ENCODE measurements at regions not wholly inside any gene's neighbourhood (a gene's known extent, or its start where the extent isn't known, plus 50 kb on each side); places are given as distances from the start of the nearest gene placed in this dataset.

DNA sequence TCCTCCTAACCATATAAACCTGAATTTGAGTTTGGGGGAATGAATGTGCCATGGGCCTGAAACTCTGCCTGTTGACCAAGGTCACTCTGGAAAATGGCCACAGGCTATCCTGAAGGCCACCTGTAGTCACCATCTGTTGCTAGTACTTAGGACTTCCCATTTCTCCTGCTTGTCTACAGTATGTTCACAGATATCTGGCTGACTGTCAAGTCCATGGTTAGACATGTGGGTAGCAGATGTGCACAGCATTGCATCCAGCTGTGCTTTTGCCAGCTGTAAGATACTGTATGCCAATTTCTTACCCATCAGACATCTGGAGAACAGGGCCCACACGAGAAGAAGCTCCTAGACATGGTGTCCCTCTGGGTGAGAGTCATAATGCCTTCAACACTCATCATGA, 475.4 kb downstream of the INSC start:
- TF ChIP-seq, protein P1, sequence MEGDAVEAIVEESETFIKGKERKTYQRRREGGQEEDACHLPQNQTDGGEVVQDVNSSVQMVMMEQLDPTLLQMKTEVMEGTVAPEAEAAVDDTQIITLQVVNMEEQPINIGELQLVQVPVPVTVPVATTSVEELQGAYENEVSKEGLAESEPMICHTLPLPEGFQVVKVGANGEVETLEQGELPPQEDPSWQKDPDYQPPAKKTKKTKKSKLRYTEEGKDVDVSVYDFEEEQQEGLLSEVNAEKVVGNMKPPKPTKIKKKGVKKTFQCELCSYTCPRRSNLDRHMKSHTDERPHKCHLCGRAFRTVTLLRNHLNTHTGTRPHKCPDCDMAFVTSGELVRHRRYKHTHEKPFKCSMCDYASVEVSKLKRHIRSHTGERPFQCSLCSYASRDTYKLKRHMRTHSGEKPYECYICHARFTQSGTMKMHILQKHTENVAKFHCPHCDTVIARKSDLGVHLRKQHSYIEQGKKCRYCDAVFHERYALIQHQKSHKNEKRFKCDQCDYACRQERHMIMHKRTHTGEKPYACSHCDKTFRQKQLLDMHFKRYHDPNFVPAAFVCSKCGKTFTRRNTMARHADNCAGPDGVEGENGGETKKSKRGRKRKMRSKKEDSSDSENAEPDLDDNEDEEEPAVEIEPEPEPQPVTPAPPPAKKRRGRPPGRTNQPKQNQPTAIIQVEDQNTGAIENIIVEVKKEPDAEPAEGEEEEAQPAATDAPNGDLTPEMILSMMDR (IDR thresholded peaks at IDR 0.05), result no peak

DNA sequence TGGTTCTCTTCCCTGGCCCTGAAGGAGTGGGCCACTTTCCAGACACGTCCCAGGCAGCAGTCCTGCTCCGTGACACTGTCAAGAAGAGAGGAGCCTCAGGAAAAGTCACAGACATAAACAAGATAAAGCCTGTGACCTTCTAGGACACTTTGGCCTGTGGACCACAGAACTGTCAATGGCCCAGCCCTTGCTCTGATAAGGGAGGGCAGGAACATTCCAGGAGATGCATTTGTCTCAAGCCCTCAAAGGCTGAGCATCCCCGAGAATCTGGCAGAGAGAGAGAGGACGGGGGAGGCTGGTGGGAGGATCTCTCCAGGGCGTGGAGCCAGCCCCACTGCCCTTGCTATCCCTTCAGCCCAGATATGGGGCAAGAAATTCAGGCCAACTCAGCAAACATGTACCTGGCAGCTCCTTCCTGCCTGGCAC, 476.4 kb downstream of the INSC start:
- TF ChIP-seq, protein P1 (IDR thresholded peaks at IDR 0.05), result no peak
- DNase-seq (ENCODE audit: low spot score), result no peak

More for the DNA sequence above, 475.4 kb downstream of the INSC start:
- no peak for ATAC-seq (ENCODE audit: low FRiP score)
- no peak for DNase-seq (ENCODE audit: low spot score)

DNA sequence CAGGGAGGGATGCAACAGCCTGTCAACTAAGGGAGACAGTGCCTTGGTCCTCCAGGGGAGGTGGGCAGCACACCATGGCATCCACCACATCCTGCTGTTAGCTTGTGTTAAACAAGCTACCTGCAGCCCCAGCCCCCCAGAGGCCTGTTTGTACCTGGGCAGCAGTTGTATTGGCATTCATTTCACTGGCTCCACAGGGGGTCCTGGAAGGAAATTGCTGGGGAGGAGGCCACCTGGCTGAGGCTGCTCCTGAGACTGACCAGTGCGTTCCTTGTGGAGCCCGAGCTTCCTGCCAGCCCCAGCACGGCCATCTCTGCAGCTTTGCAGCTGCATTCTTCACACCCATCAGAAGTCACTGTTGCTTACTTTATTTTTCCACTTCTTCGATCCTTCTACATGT, 479.9 kb downstream of the INSC start:
- DNase-seq (ENCODE audit: low spot score) (no peak), ATAC-seq (ENCODE audit: low FRiP score) (no peak)
- TF ChIP-seq, protein P1 (IDR thresholded peaks at IDR 0.05), result no peak

More for the DNA sequence above, 476.4 kb downstream of the INSC start:
- peak; percentile 49 for ATAC-seq (ENCODE audit: low FRiP score)

DNA sequence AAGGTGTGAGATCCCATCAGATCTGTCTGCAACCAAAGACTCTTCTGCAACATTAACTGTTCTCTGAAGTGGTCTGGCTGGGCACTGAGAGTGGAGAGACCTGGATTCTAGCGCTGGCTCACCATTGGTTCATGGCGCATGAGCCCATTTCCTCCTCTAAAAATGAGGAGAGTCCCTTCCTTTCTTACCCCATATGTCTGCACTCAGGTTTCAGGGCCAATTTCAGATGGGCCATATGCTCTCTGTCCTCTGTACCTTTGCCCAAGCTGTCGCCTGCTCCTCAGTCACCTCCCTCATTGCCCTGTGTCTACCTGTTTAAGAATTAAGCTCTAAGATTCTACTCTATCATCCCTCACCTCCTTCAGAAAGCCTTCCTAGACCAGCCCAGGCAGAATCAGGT, 484.7 kb downstream of the INSC start:
- DNase-seq (ENCODE audit: low spot score) (no peak), ATAC-seq (ENCODE audit: low FRiP score) (no peak)
- TF ChIP-seq, protein P1 (IDR thresholded peaks at IDR 0.05), result no peak

DNA sequence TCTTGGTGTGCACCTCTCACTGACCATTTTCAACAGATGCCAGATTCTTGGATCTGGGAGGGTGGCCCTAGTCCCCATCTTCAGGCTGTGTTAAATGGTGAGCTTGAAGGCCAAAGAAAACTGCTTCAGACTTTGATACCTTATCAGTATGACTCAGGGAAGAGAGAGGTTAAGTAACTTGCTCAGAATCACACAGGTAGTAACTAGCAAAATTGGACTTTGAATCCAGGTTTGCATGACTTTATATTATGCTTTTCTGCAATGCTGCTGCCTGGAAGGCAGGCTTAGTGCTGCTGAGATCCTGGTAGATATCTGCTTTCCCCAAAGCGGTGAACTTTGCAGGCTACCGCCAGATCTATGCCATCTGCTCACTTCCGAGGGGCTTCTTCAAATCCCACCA, 487.3 kb downstream of the INSC start:
- DNase-seq (ENCODE audit: low spot score) (no peak), ATAC-seq (ENCODE audit: low FRiP score) (no peak)
- TF ChIP-seq, protein P1 (IDR thresholded peaks at IDR 0.05), result no peak

DNA sequence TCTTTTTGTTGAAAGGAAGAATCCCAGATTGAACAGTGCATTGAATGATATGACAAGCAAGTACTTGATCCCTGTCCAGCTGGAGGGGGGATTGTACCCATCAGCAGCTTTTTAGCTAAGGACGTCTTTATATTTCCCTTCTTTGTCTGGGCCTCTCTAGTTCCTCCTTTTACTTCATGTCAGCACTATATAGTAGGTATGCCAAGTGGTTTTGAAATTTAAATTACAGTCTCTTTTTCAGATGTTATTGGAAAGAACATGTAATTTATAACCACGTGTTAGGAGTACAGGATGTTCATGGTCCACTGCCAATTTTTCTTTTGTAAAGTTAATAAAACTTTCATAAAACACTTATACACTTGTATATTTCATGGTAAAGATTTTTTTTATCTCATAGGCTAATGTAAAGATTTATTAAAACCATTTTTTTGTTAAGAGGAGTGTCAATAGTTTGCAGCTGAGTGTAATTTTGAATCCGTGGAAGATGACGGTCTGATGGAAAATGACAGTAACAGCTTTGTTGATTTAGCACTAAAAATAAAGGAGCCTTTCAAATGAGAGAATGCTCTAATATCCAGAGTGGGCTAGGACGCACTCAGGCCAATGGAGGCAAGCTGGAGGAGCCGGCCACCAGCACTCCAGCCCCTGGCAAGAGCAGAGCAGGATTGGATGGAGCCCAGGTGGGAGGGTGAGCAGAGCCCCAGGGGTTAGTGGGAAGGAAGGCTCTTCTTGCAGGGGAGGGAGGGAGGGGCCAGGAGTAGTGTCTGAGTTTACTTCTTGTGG, 488.3 kb downstream of the INSC start:
- TF ChIP-seq, protein P1 (IDR thresholded peaks at IDR 0.05), result no peak
- ATAC-seq (ENCODE audit: low FRiP score), result peak; percentile 62
- no peak for DNase-seq (ENCODE audit: low spot score)

DNA sequence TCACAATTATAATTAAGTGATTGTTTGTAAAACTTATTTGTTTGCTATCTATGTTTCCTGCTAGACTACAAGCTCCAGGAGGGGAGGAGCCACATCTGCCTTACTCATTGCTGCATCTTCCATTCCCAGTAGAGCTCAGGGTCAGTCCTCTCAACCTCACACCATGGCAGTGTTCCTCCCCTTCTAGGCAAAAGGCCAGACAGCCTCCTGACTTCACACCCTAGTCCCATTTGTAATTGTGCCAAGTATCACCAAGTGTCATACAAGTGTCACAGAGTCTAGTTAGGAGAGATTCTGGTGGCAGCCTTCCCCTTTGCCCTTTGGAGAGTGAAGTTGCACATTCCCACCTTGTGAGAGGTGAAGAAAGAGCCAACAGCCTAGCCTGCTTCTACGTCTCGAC, 490.4 kb downstream of the INSC start:
- TF ChIP-seq, protein P1 (IDR thresholded peaks at IDR 0.05), result no peak
- DNase-seq (ENCODE audit: low spot score) (no peak), ATAC-seq (ENCODE audit: low FRiP score) (no peak)

All from omental fat pad (tissue), 3 donors.